ENCODE measurements at regions not wholly inside any gene's neighbourhood (a gene's known extent, or its start where the extent isn't known, plus 50 kb on each side); places are given as distances from the start of the nearest gene placed in this dataset.
"Not testable (repeated sequence)": the region's sequence is repeated elsewhere in the genome, so short reads cannot be mapped to it uniquely, and the experiment has no call there.

- no peak for TF ChIP-seq CTCF (IDR thresholded peaks at IDR 0.05)
- Histone ChIP-seq H3K27me3 (no peaks in the 10 kb centered on the region), H3K27ac (no peak overlapping the region), H3K36me3 (no peaks in the 10 kb centered on the region), H3K9me3 (no peaks in the 10 kb centered on the region), H3K4me1 (no peaks in the 10 kb centered on the region), H3K4me3 (no peak overlapping the region)
- no peak for DNase-seq (ENCODE audit: low spot score)
These were observed 73.8 kb upstream of the EPCAM start for GRCh38 chr2:47295131-47295980.

DNA sequence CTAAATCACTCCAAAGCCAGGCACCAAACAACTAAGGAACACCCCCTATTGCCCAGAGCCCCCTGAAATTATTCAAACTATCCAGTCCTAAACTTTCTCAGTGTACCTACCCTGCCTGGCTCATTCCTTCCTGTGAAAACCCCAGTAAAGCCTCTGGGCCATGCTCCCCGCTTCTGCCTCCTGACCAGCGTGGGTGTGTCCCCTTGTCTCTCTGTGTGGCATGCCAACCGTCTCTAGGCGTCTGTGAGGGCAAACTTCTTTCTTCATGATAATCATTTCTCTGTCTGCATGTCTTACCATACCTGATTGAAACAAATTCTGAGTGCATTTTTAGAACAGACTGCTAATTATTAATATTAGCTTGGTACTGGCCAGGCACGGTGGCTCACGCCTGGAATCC is 75.1 kb upstream of the EPCAM start:
- Histone ChIP-seq H3K9me3 (no peaks in the 10 kb centered on the region), H3K4me3 (no peak overlapping the region), H3K4me1 (no peaks in the 10 kb centered on the region), H3K36me3 (no peaks in the 10 kb centered on the region), H3K27ac (no peak overlapping the region), H3K27me3 (no peaks in the 10 kb centered on the region)
- DNase-seq (ENCODE audit: low spot score), result no peak
- TF ChIP-seq CTCF (IDR thresholded peaks at IDR 0.05), result no peak

GRCh38 chr2:47288864-47289263 is 80.2 kb upstream of the EPCAM start:
- Histone ChIP-seq H3K4me1 (no peaks in the 10 kb centered on the region), H3K9me3 (no peaks in the 10 kb centered on the region), H3K27ac (no peak overlapping the region), H3K36me3 (no peaks in the 10 kb centered on the region), H3K4me3 (no peak overlapping the region), H3K27me3 (no peaks in the 10 kb centered on the region)
- TF ChIP-seq CTCF (IDR thresholded peaks at IDR 0.05), result no peak
- no peak for DNase-seq (ENCODE audit: low spot score)

DNA sequence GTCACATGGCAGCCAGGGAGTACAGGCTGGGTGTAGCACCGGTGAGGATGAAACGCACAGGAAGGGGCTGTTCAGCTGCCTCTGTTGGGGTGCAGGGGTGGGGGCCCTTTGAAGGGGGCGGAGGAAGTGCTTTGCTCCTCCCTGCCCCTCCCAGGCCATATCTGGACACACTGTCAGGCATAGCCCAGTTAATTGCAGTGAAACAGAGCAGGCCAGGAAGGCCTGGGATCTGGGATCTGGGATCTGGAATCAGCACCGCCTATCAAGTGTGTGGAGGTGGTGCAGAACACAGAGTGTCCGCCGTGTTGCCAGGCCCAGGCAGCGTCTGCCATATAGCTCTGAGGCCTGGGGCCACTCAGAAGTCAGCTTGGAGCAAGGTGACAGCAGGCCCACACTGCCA is 85.5 kb upstream of the EPCAM start:
- H3K4me3 ChIP-seq, result no peak overlapping the region
- H3K36me3 ChIP-seq, result no peaks in the 10 kb centered on the region
- no peak for DNase-seq (ENCODE audit: low spot score)
- TF ChIP-seq CTCF (IDR thresholded peaks at IDR 0.05), result no peak
- H3K27ac ChIP-seq, result no peak overlapping the region
- no peaks in the 10 kb centered on the region for H3K4me1 ChIP-seq
- H3K9me3 ChIP-seq, result no peaks in the 10 kb centered on the region
- H3K27me3 ChIP-seq, result no peaks in the 10 kb centered on the region

DNA sequence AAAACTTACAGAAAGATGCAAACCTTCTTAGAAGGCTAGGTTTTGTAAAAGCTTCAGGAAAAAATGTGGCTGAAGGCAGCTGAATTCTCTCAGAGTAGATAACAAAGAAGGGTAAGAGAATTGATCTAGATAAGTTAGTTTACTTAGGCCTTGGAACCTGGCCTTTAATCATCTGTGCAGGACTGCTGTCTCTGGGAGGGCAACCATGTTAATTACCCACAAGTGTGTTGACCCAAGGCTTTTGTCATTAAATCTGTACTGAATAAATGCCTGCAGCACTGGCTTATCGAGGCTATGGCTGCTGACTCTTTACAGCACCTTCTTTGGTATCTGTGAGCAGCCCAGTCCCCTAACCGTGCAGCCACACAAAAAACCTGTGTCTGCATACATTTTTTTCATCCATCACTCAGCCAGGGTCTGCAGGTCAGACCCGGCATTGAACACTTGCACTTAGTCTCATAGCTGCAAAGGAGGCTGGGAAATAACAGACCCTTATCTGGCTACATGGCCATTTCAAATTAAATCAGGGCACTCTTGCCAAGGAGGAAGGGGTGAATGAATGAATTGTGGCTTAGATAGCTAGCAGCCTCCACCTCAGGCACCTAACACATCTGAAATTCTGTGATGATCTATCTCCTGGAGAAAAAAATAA is 86.4 kb upstream of the EPCAM start:
- Histone ChIP-seq H3K27me3 (no peaks in the 10 kb centered on the region), H3K4me1 (no peaks in the 10 kb centered on the region), H3K27ac (no peak overlapping the region), H3K4me3 (no peak overlapping the region), H3K36me3 (no peaks in the 10 kb centered on the region), H3K9me3 (no peaks in the 10 kb centered on the region)
- no peak for DNase-seq (ENCODE audit: low spot score)
- no peak for TF ChIP-seq CTCF (IDR thresholded peaks at IDR 0.05)

- not testable (repeated sequence) for H3K27me3 ChIP-seq; H3K36me3 ChIP-seq; H3K27ac ChIP-seq; DNase-seq (ENCODE audit: low spot score); H3K4me1 ChIP-seq; H3K4me3 ChIP-seq; H3K9me3 ChIP-seq
These were observed 89.6 kb upstream of the EPCAM start for GRCh38 chr2:47279525-47279924.
